HL-60/S4 treated with retinoic acid at 250 ng/mL for 4 days and 3 days (cell line): ENCODE measurements at regions not wholly inside any gene's neighbourhood (a gene's known extent, or its start where the extent isn't known, plus 50 kb on each side); places are given as distances from the start of the nearest gene placed in this dataset.

Experiments used
- in situ Hi-C: fragments of 300-500 bp; cut with MboI; formaldehyde crosslinking; loops from 2 replicates; pipeline ENCODE4 v1.7.0; 2022; ENCODE audit warnings: low sequenced_read_pairs

DNA sequence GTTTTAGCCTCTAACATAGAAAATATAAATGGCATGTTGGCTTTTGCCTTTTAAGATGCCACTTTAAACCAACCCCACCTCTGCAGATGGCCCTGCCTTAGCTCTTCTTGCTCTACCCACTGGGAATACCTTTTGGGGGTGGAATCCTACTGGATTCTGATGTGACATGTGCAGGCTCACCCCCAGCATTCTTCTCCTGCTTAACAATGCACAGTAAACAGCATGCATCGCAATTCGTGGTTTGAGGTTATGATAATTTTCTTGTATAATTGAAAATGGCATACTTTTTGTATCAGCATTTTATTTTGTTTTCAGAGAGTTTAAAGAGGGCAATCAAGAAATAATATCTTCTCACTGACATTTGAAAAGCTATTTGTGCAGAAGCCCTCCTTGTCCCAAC, 167.9 kb downstream of the AREG start:
- in situ Hi-C loops: no loop called here

GRCh38 chr4:74613266-74613665, 168.3 kb downstream of the AREG start:
- in situ Hi-C loops: no loop called here

GRCh38 chr4:74615411-74615810, 170.5 kb downstream of the AREG start:
- in situ Hi-C loops: no loop called here

DNA sequence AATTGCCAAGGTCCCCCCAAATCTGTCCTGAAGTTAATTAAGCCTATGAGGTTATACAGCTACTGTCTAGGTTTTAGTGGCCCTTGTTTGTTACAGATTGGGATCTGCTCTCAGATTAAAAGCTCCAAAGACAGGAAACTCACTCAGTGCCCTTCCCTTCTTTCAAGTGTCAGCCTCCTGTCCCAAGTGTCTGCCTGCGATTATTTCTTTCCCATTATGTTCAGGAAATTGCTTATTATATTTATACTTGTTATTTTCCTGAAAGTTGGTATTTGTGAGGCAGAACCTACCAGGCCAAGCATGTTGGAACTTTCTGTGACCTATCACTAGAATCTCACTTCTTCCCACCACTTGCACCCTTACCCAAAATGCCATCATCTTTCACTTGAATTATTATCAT, 173.2 kb downstream of the AREG start:
- in situ Hi-C loops: no loop called here

DNA sequence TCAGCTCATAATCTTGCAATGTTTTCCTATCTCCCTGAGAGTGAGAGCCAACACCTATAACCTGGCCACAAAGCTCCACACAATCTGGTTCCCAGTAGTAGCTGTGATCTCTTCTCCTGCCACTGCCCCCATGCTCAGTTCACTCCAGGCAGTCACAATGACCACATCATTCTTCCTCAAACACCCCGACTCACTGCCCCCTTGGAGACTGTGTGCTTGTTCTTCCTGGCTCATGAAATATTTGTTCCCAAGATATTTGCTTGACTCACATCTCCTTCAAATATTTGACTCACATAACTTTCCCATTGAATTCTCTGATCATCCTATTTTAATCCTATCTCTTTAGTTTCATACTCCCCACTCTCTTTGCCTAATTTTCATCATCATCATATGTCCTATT, 173.7 kb downstream of the AREG start:
- in situ Hi-C loops: no loop called here

DNA sequence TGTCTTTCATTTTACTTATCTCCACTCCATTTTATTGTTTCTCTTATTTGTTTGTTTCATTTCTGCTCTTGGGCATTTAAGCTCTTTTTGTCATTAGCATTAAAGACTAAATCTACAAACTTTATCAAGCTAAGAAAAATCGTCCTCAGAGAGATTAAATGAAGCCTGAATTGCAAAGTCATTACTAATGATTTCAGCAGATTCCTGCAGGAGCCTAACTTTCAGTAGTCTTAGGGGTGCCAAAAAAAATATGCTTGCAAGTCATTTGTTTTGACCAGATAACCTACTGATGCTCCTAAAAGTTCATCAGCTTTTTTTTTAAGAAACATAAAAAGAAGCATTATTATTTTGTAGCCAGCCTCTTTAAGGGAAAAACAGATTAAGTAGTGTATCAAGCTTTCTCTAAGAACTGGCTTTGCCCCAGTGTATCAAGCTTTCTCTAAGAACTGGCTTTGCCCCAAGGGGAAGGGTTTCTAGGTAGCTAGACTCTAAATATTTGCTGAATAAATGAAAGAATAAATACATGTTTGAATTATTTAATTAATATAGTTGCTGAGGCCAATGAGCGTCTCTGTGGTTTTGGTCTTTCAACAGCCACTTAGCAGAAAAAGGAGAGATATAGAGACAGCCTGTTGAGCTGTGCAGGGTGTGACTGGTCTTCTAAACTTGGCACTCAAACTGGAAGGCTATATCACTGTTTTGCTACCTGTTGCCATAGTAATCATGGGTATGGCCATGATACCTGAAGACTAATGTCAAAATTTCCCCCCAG, 174.2 kb downstream of the BTC start:
- in situ Hi-C loops: no loop called here

GRCh38 chr4:74621616-74622015, 172.7 kb downstream of the BTC start:
- in situ Hi-C loops: no loop called here

GRCh38 chr4:74623041-74623440, 171.3 kb downstream of the BTC start:
- in situ Hi-C loops: no loop called here

- in situ Hi-C loops: no loop called here
Measured at GRCh38 chr4:74624351-74625151, 169.8 kb downstream of the BTC start.

GRCh38 chr4:74625981-74626380, 168.3 kb downstream of the BTC start:
- in situ Hi-C loops: no loop called here

DNA sequence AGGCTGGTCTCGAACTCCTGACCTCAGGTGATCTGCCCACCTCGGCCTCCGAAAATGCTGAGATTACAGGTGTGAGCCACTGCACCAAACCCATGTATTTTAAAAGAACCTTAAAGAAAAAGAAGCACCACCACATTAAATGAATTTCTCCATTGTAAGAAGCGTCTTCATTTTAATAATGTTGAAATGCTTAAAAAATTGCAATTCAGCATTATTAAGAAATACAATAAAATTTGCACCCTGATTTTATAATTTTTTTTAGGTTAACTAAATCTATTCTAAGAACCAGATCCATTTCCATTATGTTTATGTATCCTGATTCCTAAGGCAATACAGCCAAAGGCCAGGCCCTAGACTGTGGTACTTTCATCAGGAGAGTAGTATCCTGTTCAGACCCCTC, 167.2 kb downstream of the BTC start:
- in situ Hi-C loops: no loop called here

DNA sequence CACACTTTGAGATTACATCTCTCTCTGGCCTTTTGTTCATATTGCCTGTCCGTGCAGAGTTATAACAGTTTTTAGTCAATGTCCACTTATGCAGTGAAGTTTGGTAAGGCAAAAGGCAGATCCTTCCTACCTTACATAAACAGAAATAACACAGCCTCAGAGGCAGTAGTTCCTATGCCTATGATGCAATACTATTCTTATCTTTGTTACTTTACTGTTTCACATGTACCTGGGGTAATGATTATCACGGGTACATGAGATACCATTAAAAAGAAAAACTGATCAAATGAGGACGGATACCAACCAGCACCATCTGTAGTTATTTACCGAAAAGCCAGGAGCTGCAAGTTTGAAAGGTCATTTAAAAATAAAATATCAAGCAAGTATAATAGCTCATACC, 166.8 kb downstream of the BTC start:
- in situ Hi-C loops: no loop called here

GRCh38 chr4:74628852-74629620, 165.3 kb downstream of the BTC start:
- in situ Hi-C loops: no loop called here

GRCh38 chr4:74630551-74630950, 163.8 kb downstream of the BTC start:
- in situ Hi-C loops: no loop called here

DNA sequence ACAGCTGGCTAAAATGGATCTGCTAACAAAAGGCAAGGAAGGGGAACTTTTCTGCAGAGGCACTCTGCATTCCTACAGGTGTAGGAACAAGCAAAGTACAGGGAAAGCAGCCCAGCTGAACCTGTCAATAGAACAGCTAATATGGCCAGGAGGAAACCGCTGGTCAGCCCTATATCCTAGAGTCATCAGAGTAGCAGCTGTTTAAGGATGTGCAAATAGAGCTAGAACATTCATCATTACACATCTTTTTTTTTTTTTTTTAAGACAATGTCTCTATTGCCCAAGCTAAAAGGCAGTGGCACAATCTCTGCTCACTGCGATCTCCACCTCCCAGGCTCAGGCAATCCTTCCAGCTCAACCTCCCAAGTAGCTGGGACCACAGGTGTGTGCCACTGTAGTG, 163.0 kb downstream of the BTC start:
- in situ Hi-C loops: no loop called here

- in situ Hi-C loops: no loop called here
Measured at GRCh38 chr4:74631988-74632387, 162.3 kb downstream of the BTC start.

DNA sequence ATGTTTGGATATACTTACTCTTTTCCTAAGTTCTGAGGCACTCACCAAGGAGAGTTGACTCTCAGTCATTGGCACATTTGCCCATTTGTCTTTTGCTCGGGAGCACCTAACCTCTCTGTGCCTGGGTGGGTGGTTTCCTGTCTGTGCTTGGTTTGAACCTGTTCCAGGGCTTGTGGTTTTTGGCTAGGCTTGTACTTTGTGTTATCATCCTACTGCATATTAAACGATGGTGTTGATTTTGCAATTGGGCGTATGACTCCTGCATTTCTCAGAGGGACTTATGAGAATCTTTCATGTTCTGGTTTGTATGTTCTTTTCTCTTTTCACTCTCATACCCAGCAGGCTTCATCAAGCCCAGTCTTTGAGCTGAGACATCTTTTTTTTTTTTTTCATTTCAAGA, 161.7 kb downstream of the BTC start:
- in situ Hi-C loops: no loop called here

- in situ Hi-C loops: no loop called here
Measured at GRCh38 chr4:74635074-74635473, 159.2 kb downstream of the BTC start.

DNA sequence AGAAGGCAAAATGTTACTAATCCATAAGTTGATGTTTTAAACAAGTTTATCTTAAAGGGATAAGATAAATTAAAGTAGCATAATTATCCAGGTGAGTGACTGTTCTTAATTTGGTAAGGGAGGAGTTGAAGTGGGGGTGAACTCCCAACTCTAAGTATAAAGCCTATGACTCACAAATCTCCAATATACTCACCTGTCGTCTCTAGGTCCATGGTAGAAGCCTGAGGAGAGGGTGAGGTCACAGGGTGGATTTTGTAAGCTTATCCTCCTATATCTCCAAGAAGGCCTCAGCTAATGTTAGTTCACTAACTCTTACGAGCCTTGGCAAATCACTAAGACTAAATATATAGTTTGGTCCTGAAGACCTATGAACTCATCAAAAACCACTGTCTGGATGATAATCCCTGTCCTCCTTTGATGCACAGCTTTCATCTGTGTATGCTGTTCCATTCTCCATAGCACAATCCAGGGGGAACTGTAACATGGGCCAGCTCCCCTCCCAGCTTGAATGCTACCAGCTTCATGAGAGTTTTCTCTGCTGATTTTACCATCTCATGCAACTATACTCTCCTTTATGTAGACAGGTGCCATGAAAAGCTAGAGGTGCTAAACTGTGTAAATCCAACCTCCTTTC, 158.7 kb downstream of the BTC start:
- in situ Hi-C loops: no loop called here

- in situ Hi-C loops: no loop called here
Measured at GRCh38 chr4:74638001-74638400, 156.3 kb downstream of the BTC start.

GRCh38 chr4:74638689-74639088, 155.6 kb downstream of the BTC start:
- in situ Hi-C loops: no loop called here
